IMR-90 (cell line): ENCODE measurements at regions not wholly inside any gene's neighbourhood (a gene's known extent, or its start where the extent isn't known, plus 50 kb on each side); places are given as distances from the start of the nearest gene placed in this dataset.

Source experiments
- ATAC-seq: fragments of 200-7000 bp; cut with Tn5 transposase; 2 replicates; pipeline ENCODE4 v1.9.1; 2020; ENCODE audit warnings: low read depth, mild to moderate bottlenecking, moderate library complexity
- BruUV-seq: library from RNA; stranded (reverse); fragments of 400-500 nt; replicated peaks from 2 replicates; lab custom pipeline; 2021; lab: Mats Ljungman, UMichigan
- CTCF ChIA-PET: fragments of 300-600 bp; formaldehyde crosslinking; extraction: SDS; loops from one replicate; lab custom pipeline; 2021; ENCODE audit warnings: antibody characterized with exemption; lab: Yijun Ruan, JAX
- POLR2A ChIA-PET: fragments of 300-600 bp; sonication (Branson Sonifier 250); formaldehyde crosslinking; loops from one replicate; lab custom pipeline; 2022; ENCODE audit warnings: antibody characterized with exemption; ENCODE audit not compliant: unreplicated experiment; lab: Charles Lee
- DNase-seq: peaks from one replicate; pipeline ENCODE4 v3.0.0; 2013
- H2AFZ ChIP-seq: replicated peaks from 2 replicates; pipeline ENCODE3; 2013; ENCODE audit warnings: low read length, mild to moderate bottlenecking; ENCODE audit not compliant: poor library complexity
- H2AK5ac ChIP-seq: 2 replicates; pipeline ENCODE4 v1.6.1; 2013; ENCODE audit warnings: low read depth, low read length, inconsistent platforms
- H2AK9ac ChIP-seq: replicated peaks from 2 replicates; pipeline ENCODE3; 2013; ENCODE audit warnings: mild to moderate bottlenecking, low read depth, low read length, moderate library complexity; ENCODE audit not compliant: poor library complexity
- H2BK120ac ChIP-seq: 2 replicates; pipeline ENCODE4 v1.6.1; 2013; ENCODE audit warnings: low read depth, low read length, inconsistent platforms
- H2BK15ac ChIP-seq: 3 replicates; pipeline ENCODE4 v1.6.1; 2013; ENCODE audit warnings: low read depth, low read length, inconsistent platforms
- H2BK20ac ChIP-seq: 2 replicates; pipeline ENCODE4 v1.6.1; 2013; ENCODE audit warnings: low read depth, mild to moderate bottlenecking, inconsistent platforms, low read length, moderate library complexity
- H2BK5ac ChIP-seq: 2 replicates; pipeline ENCODE4 v1.6.1; 2013; ENCODE audit warnings: mild to moderate bottlenecking, low read depth, low read length, inconsistent platforms; ENCODE audit not compliant: poor library complexity, severe bottlenecking
- H3K14ac ChIP-seq: replicated peaks from 2 replicates; pipeline ENCODE4 v1.6.1; 2013; ENCODE audit warnings: low read depth, low read length, inconsistent platforms
- H3K18ac ChIP-seq: 2 replicates; pipeline ENCODE4 v1.6.1; 2013; ENCODE audit warnings: low read depth, low read length, control low read depth
- H3K23ac ChIP-seq: 2 replicates; pipeline ENCODE4 v1.6.1; 2013; ENCODE audit warnings: low read depth, low read length, inconsistent platforms
- H3K27ac ChIP-seq: 2 replicates; pipeline ENCODE4 v1.5.1; 2013; ENCODE audit warnings: mild to moderate bottlenecking, control low read depth, low read length; ENCODE audit not compliant: insufficient read depth
- H3K27me3 ChIP-seq: 2 replicates; pipeline ENCODE4 v1.6.1; 2013; ENCODE audit warnings: low read length; ENCODE audit not compliant: control insufficient read depth, insufficient read depth
- H3K36me3 ChIP-seq: 2 replicates; pipeline ENCODE4 v1.6.1; 2013; ENCODE audit warnings: low read length, mixed read lengths; ENCODE audit not compliant: control insufficient read depth, insufficient read depth
- H3K4ac ChIP-seq: 2 replicates; pipeline ENCODE4 v1.6.1; 2013; ENCODE audit warnings: low read depth, low read length, inconsistent platforms
- H3K4me1 ChIP-seq: 2 replicates; pipeline ENCODE4 v1.6.1; 2013; ENCODE audit warnings: low read length, mixed read lengths; ENCODE audit not compliant: control insufficient read depth, insufficient read depth
- H3K4me2 ChIP-seq: 2 replicates; pipeline ENCODE4 v1.6.1; 2013; ENCODE audit warnings: low read depth, mild to moderate bottlenecking, control low read depth, low read length, moderate library complexity
- H3K4me3 ChIP-seq: 2 replicates; pipeline ENCODE4 v1.5.1; 2013; ENCODE audit warnings: low read depth, mild to moderate bottlenecking, control low read depth, low read length, moderate library complexity; ENCODE audit not compliant: insufficient read depth
- H3K56ac ChIP-seq: 2 replicates; pipeline ENCODE4 v1.6.1; 2013; ENCODE audit warnings: low read length, inconsistent platforms; ENCODE audit not compliant: insufficient read depth; ENCODE audit errors: extremely low read depth
- H3K79me1 ChIP-seq, 2 experiments: 2 replicates each; pipeline ENCODE4 v1.6.1; 2013; ENCODE audit warnings: low read length in 2 of 2, inconsistent platforms in 1 of 2, low read depth in 1 of 2
- H3K9ac ChIP-seq: 2 replicates; pipeline ENCODE4 v1.6.1; 2013; ENCODE audit warnings: low read depth, low read length, control low read depth
- H3K9me1 ChIP-seq: 2 replicates; pipeline ENCODE4 v1.6.1; 2013; ENCODE audit warnings: low read length, inconsistent platforms; ENCODE audit not compliant: insufficient read depth
- H3K9me3 ChIP-seq: 2 replicates; pipeline ENCODE4 v1.6.1; 2013; ENCODE audit warnings: low read length; ENCODE audit not compliant: control insufficient read depth, insufficient read depth
- H4K20me1 ChIP-seq: 2 replicates; pipeline ENCODE4 v1.6.1; 2013; ENCODE audit warnings: low read length, inconsistent platforms; ENCODE audit not compliant: insufficient read depth
- H4K5ac ChIP-seq: 2 replicates; pipeline ENCODE4 v1.6.1; 2013; ENCODE audit warnings: mild to moderate bottlenecking, low read depth, low read length, control low read depth
- H4K8ac ChIP-seq, 2 experiments: 2 replicates each; pipeline ENCODE4 v1.6.1; 2013; ENCODE audit warnings: low read depth in 2 of 2, low read length in 2 of 2, control low read depth in 1 of 2, inconsistent platforms in 1 of 2
- H4K91ac ChIP-seq: 2 replicates; pipeline ENCODE4 v1.6.1; 2013; ENCODE audit warnings: low read depth, low read length, inconsistent platforms; ENCODE audit not compliant: insufficient read depth
- BHLHE40 ChIP-seq: fragments of 150-350 bp; IDR thresholded peaks from 2 replicates; pipeline ENCODE4 v1.6.1; 2016; ENCODE audit warnings: mild to moderate bottlenecking, low read depth, low read length
- CEBPB ChIP-seq: IDR thresholded peaks from 2 replicates; pipeline ENCODE4 v1.6.1; 2012; ENCODE audit warnings: low read depth, low read length, improper control_type of control experiment
- CHD1 ChIP-seq: IDR thresholded peaks from 2 replicates; pipeline ENCODE4 v1.6.1; 2012; ENCODE audit warnings: low read depth, low read length, improper control_type of control experiment
- CTCF ChIP-seq: conservative IDR thresholded peaks from 2 replicates; pipeline ENCODE4 v1.5.1; 2012; ENCODE audit warnings: mild to moderate bottlenecking, low read depth, low read length, improper control_type of control experiment
- ELK1 ChIP-seq: fragments of 150-350 bp; IDR thresholded peaks from 2 replicates; pipeline ENCODE4 v1.6.1; 2016; ENCODE audit warnings: low read depth, mild to moderate bottlenecking, low read length, moderate library complexity, borderline replicate concordance
- FOS ChIP-seq: fragments of 150-350 bp; IDR thresholded peaks from 2 replicates; pipeline ENCODE4 v1.6.1; 2016; ENCODE audit warnings: low read depth, low read length
- MAFK ChIP-seq: IDR thresholded peaks from 2 replicates; pipeline ENCODE4 v1.6.1; 2012; ENCODE audit warnings: low read depth, low read length, improper control_type of control experiment
- MAZ ChIP-seq: IDR thresholded peaks from 2 replicates; pipeline ENCODE4 v1.6.1; 2012; ENCODE audit warnings: low read depth, mild to moderate bottlenecking, low read length, improper control_type of control experiment, moderate library complexity, borderline replicate concordance
- MXI1 ChIP-seq: IDR thresholded peaks from 2 replicates; pipeline ENCODE4 v1.6.1; 2012; ENCODE audit warnings: low read depth, mild to moderate bottlenecking, low read length, moderate library complexity, borderline replicate concordance
- NFE2L2 ChIP-seq: fragments of 150-350 bp; IDR thresholded peaks from 2 replicates; pipeline ENCODE4 v1.6.1; 2016; ENCODE audit warnings: low read depth, mild to moderate bottlenecking, low read length
- POLR2A ChIP-seq: IDR thresholded peaks from 2 replicates; pipeline ENCODE4 v1.6.1; 2012; ENCODE audit warnings: mild to moderate bottlenecking, low read depth, low read length
- RAD21 ChIP-seq: IDR thresholded peaks from 2 replicates; pipeline ENCODE4 v1.6.1; 2012; ENCODE audit warnings: low read length, improper control_type of control experiment
- RCOR1 ChIP-seq: IDR thresholded peaks from 2 replicates; pipeline ENCODE4 v1.6.1; 2012; ENCODE audit warnings: mild to moderate bottlenecking, low read length, improper control_type of control experiment; ENCODE audit not compliant: insufficient replicate concordance
- RFX5 ChIP-seq: IDR thresholded peaks from 2 replicates; pipeline ENCODE4 v1.8.0; 2012; ENCODE audit warnings: low read depth, mild to moderate bottlenecking, low read length, moderate library complexity
- SMC3 ChIP-seq: fragments of 150-350 bp; IDR thresholded peaks from 2 replicates; pipeline ENCODE4 v1.6.1; 2016; ENCODE audit warnings: low read depth, mild to moderate bottlenecking, antibody characterized with exemption, low read length, moderate library complexity
- USF2 ChIP-seq: fragments of 150-350 bp; IDR thresholded peaks from 2 replicates; pipeline ENCODE4 v1.6.1; 2017; ENCODE audit warnings: mild to moderate bottlenecking, antibody characterized with exemption, low read length, low read depth
- WGBS, 2 experiments: methylation state at CpG; one replicate each; pipeline versions ENCODE4 v1.1.5 to v1.1.7; 2013; ENCODE audit warnings: missing lambda C conversion rate in 2 of 2; ENCODE audit not compliant: insufficient read length in 1 of 2; ENCODE audit errors: extremely low coverage in 2 of 2; 5-methylcytosine and 5-hydroxymethylcytosine counted together
- dilution Hi-C: fragments of 300-500 bp; cut with HindIII; formaldehyde crosslinking; loops from one replicate; pipeline ENCODE4 v1.14.3; 2018; ENCODE audit warnings: low sequenced_read_pairs; ENCODE audit not compliant: unreplicated experiment
- in situ Hi-C: fragments of 300-500 bp; cut with MboI; formaldehyde crosslinking; loops from 3 replicates; pipeline ENCODE4 v1.14.3; 2019; ENCODE audit warnings: low sequenced_read_pairs, inconsistent platforms, mixed read lengths
- intact Hi-C: fragments of 100-400 bp; cut with micrococcal nuclease; formaldehyde crosslinking; loops from 2 replicates; pipeline ENCODE4 v1.10.0; 2022

GRCh38 chr1:199377211-199377610, 650.3 kb upstream of the NR5A2 start:
- intact Hi-C loops (no loop called here), in situ Hi-C loops (no loop called here), dilution Hi-C loops (no loop called here)
- Histone ChIP-seq H3K27ac (no peak overlapping the region), H3K4me1 (no peaks in the 10 kb centered on the region), H3K18ac (no peak overlapping the region), H3K56ac (no peak overlapping the region), H3K9me1 (no peaks in the 10 kb centered on the region), H3K9ac (no peak overlapping the region), H3K27me3 (no peaks in the 10 kb centered on the region), H3K14ac (no peak overlapping the region), H2BK20ac (no peak overlapping the region), H3K4ac (no peak overlapping the region), H2AK9ac (no peak overlapping the region), H2BK5ac (no peak overlapping the region), H3K79me1 (no peaks in the 10 kb centered on the region), H2BK120ac (no peak overlapping the region), H4K20me1 (no peaks in the 10 kb centered on the region), H3K4me2 (no peak overlapping the region), H4K5ac (no peak overlapping the region), H3K4me3 (no peak overlapping the region), H2BK15ac (no peak overlapping the region), H3K36me3 (no peaks in the 10 kb centered on the region), H3K23ac (no peak overlapping the region), H4K91ac (no peak overlapping the region), H4K8ac (no peak overlapping the region), H2AFZ (no peak overlapping the region), H3K9me3 (peaks cover 3% of the 10 kb centered on the region; the same call in 1 of the 2 replicates), H2AK5ac (no peak overlapping the region)
- no TSS peak for BruUV-seq
- WGBS, 2 experiments = no CpG with 5 or more reads among the region's 1 CpG
- DNase-seq (no peak), ATAC-seq (no peak)
- ChIA-PET POLR2A (no interaction called here), CTCF (no interaction called here)
- TF ChIP-seq RAD21 = no peak
- TF ChIP-seq CEBPB = no peak
- TF ChIP-seq POLR2A = no peak
- no peak for TF ChIP-seq MAZ
- TF ChIP-seq MXI1 = no peak
- TF ChIP-seq BHLHE40 = no peak
- no peak for TF ChIP-seq CHD1
- TF ChIP-seq RCOR1 = no peak
- no peak for TF ChIP-seq FOS
- no peak for TF ChIP-seq CTCF
- TF ChIP-seq NFE2L2 = no peak
- TF ChIP-seq RFX5 = no peak
- no peak for TF ChIP-seq SMC3
- no peak for TF ChIP-seq ELK1
- TF ChIP-seq MAFK = no peak
- no peak for TF ChIP-seq USF2
